IPS-NIHi11 (cell line): ENCODE measurements at regions not wholly inside any gene's neighbourhood (a gene's known extent, or its start where the extent isn't known, plus 50 kb on each side); places are given as distances from the start of the nearest gene placed in this dataset.

Experiments used
- DNase-seq: peaks from one replicate; pipeline ENCODE4 v3.0.0; 2012; ENCODE audit warnings: mixed read lengths, low spot score

- no peak for DNase-seq
Measured at GRCh38 chr21:25133939-25134338, 473.3 kb downstream of the MRPL39 start.

DNA sequence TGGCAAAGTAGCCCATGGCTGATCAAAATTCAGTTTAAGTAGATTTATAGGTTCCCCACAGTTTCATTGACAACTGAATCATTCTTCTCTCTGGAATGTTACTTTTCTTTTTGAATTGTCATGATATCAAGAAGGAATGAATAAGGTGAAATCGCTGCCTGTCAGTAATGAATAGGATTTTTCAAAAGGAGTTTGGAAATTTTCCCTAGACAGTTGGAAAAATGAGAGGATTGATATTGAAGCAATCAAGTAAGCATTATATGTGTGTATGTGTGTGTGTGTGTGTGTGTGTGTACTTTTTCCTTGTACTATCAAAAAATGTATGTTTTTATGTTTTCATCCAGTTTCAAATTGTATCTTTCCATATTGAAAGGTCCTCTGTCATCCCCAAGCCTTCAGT is 479.5 kb downstream of the MRPL39 start:
- DNase-seq, result no peak

DNA sequence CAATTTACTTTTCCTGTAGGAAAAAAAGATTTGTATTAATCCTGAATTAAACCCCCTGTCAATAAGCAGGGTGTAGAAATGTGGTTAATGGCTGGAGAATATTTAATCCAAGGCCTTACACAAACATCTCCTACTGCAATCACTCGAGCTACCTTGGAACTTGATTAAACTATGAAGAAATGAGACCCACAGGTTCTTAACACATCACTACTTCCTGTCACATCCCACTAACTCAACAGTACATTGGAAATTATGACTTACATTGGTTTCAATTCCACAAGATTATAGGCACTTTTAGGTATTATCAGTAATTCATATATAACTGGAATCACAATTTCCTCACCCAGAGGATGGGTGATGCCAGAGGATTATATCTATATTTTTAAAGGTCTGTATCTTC is 480.3 kb downstream of the MRPL39 start:
- DNase-seq, result no peak

GRCh38 chr21:25126564-25126963 is 480.7 kb downstream of the MRPL39 start:
- DNase-seq, result no peak

DNA sequence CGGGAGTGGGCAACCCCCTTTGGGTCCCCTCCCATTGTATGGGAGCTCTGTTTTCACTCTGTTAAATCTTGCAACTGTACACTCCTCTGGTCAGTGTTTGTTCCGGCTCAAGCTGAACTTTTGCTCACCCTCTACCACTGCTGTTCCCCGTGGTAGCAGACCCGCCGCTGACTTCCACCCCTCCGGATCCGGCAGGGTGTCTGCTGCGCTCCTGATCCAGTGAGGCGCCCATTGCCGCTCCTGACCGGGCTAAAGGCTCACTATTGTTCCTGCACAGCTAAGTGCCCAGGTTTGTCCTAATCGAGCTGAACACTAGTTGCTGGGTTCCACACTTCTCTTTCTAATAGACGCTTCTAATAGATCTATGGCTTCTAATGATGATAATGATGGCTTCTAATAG is 488.6 kb downstream of the MRPL39 start:
- no peak for DNase-seq

GRCh38 chr21:25115021-25115420 is 492.3 kb downstream of the MRPL39 start:
- no peak for DNase-seq

GRCh38 chr21:25107708-25108107 is 499.6 kb downstream of the MRPL39 start:
- no peak for DNase-seq

DNA sequence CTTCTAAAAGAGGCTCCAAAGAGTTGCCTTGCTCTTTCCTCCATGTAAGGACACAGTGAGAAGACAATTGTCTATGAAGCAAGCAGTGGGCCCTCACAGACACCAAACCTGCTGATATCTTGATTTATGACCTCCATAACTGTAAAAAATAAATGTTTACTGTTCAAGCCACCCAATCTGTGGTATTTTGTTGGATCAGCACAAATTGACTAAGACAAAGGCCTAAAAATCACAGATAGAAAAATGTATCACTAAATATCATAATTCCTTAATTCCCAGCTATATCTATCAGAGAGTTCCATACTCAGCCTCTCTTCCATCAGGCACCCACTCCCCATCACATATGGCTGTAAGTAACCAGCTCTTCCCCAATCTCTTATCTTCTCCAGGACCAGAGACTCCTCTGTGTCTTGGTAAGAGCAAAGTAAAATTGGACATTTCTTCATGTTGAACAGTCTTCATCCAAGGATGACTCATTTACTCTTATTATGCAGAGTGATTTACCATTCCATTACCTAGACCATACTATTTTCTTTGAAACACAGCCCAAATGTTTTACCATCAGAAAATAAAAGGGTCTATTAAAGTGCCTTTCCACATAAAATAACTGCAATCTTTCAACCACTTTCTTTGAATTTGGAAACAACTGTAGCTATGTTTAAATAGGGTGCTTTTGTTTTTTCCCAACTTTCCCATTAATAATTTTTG is 503.6 kb downstream of the MRPL39 start:
- no peak for DNase-seq

DNA sequence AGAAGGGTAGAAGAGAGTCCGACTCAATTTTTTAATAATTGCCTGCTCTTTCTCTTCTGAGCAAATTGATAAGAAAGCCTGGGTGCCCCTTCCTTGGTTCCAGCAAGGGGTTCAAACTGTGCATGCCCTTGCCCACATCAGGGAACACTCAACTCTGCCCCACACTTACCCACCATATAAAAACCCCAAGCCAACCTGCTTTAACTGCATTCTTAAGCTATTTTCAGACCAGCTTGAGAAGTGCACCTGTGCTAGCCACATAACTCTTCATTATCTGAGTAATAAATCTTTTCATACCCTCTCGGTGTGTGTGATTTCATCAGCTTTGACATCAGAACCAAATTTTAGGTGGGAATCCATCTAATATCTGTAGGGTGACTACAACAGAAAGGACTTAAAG is 509.6 kb downstream of the MRPL39 start:
- no peak for DNase-seq

GRCh38 chr21:25094695-25095094 is 512.6 kb downstream of the MRPL39 start:
- no peak for DNase-seq

DNA sequence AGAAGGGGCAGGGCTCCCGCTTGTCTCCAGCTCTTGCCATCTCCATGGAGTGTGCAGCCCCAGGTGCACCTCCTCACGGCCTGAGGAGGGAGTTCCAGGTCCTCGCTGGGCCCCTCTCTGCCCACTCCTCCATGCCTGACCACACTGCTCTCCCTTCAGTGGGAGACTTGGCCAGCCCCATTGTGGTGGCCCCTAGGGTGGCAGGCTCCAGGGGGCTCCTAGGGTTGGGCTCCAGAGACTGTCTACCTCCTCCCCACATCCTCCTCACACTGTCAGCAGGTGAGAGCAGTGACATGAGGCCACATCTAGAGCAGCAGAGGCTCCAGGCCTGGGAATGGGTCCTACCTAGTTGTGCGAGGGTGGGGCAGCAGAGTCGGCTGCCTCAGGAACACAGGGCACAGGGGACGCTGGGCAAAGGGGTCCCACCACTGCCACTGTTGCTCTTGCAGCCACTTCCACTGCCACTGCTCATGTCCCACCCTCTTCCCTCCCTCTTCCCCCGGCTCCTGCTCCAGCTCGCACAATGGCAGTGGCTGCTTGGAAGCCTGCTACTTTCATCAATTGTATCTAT is 514.8 kb downstream of the MRPL39 start:
- no peak for DNase-seq

DNA sequence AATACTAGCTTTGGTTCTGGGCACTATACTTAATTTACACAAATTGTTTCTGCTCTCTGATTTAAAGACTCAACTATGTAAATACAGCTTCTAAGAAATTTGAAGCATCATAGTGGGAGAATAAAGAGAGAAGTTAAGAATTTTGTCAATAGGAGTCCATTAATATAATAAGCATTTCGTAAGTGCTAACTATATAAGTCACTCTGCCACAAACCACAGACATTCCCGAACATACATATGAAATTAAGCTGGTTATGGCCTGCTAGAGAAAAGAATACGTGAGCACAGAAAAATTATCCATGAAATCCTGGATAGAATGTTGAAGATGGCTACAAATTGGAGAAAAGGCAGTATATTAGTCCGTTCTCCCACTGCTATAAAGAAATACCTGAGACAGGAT is 526.2 kb downstream of the MRPL39 start:
- no peak for DNase-seq

GRCh38 chr21:25080661-25081060 is 526.6 kb downstream of the MRPL39 start:
- DNase-seq, result no peak

DNA sequence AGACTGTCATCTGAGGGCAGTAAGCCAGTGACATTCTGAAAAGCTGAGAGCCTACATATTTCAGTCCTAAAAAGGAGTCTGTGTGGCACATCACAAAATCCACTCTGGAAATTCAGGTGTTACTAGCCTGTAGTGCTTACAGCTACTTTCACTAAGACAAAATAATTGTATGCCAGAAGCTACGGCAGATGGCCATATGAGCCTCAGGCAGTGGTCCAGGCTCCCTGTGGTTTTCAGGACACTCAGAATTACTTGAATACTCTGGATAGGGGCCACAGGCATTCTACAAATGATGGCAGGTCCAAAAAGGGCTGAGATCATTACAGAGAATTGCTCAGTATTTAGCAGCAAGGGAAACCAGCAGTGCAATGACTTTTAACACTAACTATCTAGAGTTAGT is 527.1 kb downstream of the MRPL39 start:
- no peak for DNase-seq

DNA sequence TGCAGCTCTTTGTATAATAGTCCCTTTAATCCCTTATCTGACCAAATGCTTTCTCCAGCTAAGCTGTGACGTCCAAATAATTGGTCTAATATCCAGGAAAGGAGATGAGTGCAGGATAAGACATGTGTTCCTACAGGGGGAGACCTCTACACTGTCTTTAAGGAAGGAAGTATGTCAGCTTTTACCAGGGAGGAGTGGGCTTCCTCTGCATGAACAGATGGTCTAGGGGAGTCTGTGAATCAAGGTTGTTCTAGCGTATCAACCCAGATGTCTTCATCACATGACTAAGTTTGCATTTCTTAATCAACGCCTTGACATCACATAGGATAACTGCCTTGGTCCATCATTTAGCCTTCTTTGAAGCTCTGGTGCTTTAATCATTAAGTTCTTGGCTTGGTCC is 528.2 kb downstream of the MRPL39 start:
- DNase-seq, result no peak

- no peak for DNase-seq
Measured at GRCh38 chr21:25062061-25062460, 545.2 kb downstream of the MRPL39 start.

DNA sequence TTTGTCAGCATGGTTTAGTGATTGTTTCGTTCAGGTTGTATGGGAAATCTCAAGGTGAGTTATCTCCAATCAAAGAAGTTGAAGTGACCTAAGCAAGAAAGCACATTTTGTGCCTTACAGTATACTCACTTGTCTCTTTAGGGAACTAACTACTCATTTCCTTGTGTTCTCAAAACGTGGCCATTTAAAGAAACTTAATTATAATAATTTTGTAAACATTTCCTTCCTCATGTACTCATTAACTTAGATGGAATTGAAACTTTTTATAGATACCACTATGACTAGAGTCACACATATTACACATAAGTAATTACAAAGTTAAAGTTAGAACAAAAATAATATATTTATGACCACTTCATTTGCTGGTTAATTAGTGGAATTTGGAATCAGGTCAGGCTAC is 552.6 kb downstream of the MRPL39 start:
- no peak for DNase-seq

DNA sequence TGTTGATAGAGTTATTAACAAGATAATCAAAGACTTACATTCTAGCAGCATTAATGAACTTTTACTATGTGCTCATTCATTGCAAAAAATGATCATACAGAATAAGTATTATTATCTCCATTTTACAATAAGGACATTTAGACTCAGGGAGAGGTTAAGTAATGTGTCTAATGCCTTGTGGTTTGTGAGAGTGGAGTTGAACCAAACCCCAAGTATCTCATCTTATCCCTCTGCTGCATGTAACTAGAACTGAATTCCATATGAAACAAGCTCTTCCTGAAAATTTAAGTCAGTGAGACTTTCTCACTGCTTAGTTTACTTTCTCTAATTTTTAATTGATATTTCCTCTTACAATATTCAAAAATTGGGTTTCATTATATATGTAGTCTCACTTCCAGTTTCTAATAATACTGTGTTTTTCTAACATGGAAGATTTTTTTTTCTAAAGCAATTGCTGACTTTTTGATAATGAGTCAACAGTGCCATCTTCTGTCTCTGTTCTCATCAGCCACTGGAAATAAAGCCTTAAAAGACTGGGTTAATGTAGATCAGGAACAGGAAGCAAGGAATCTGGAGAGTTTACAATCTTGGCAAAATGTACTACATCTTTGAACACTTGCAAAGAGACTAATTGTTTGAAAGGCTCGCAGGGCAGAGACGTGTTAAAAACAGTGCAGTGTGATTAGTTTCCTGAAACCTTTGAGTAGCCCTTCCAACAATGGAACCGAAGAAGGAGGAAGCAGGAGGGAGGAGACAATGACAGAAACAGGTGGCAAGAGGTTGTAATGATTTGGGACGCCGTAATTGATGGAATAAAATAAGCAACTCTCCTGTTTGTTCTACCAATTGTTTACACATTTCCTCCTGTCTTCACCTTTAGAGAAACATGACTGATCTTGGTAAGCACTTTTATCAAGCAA is 567.6 kb downstream of the MRPL39 start:
- no peak for DNase-seq

DNA sequence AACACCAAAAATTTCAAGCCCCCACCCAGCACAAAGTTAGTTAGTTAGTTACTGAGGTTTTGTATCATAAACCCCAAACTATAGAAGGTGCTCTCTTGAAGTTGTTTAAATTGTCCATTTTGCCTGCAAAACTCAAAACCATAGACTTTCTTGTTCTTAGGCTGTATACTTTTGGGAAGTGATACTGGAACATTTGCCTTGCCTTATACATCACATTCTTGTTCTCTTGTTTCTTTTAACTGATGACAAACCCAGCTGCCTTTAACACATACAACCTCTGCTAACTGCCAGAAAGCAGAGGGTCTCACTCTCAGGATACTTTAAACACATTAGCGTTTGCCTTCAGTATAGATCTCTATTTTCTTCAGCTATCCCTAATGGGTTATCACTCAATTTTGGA is 570.5 kb downstream of the MRPL39 start:
- DNase-seq, result no peak

DNA sequence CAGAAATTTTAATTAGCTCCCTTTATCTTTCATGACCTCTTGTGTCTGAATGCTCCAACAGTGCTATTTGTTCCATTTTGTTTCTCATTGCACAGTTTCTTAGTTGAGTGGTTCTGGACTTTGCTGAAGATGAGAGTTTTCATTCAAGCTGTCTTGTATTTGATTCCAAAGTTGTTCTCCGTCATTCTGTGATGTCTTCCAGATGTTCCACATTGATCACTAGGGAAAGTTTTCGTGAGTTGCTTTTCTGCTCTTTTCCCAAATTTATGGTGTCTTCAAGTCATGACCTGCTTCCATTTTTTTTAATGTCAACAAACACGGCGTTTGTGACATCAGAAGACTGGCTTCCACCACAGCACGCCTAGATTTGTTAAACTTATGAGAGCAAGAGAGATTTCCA is 575.5 kb downstream of the MRPL39 start:
- no peak for DNase-seq

DNA sequence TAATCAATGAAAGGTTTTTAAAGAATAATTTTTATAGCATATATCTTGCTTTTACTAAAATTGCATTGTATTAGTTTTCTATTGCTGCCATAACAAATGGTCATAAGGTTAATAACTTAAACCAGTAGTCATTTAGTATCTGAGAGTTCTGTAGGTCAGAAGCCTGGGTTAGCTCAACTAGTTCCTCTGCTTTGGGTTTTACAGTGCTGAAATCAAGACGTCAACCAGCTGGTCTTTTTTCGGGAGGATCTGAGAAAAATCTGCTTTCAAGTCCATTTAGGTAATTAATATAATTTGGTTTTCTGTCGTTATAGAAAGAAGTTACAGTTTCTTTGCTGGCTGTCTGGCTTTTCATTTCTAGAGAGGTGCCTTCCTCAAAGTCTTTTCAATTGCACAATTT is 577.7 kb downstream of the MRPL39 start:
- DNase-seq, result no peak

DNA sequence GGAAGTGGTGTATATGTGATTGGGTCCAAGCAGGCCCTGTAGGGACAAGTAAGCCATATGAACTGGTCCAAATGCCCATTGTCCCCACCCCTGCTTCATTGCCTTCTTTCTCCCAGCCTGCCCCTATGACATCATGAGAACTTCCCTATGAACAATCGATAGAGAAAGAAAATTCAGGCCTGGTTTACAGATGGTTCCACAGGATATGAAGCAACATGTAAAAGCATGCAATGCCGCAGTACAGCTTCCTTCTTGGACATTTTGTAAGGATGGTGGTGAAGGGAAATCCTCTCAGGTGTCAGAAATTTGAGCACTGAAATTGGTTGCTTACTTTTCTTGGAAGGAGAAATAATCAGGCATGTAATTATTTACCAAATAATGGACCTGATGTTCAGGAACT is 581.7 kb downstream of the MRPL39 start:
- DNase-seq, result no peak

DNA sequence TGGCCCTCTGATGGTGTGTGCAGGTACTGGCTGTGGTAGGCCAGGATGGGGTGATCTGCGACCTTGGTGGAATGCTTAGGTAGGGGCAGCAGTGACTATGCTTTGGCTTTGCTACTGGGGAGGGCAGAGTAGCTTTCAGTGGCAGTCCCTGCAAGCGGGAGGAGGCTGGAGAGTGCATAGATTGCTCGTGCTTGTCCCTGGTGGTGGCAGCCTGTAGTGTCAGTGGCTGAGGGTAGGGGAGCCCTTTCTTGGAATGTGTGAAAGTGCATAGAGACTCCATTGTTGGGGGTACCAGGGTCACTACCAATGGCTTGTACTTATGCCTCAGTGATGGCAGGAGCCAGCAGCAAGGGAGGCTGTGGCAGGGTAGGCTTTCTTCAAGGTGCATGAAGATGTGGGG is 582.6 kb downstream of the MRPL39 start:
- no peak for DNase-seq
